ENCODE measurements at regions not wholly inside any gene's neighbourhood (a gene's known extent, or its start where the extent isn't known, plus 50 kb on each side); places are given as distances from the start of the nearest gene placed in this dataset.

DNA sequence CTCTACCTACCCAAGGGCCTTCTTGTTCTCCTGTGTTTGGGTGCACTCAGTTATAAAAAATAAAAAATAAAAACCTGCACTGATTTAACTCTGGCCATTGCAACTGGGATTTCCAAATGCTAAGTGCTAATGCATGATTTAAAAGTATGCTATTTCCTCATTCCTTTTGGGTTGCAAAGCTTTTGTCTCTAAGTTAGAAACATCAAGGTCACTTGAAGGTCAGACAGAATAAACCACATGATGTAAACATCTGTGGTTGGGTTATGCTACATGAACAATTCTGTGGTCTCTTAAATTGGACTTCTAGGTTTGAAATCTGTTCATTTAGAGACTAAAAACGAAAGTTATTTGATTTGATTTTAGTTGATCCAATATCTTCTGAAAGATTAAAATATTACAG is 1547.4 kb upstream of the TENM3 start:
- TF ChIP-seq CTCF (IDR thresholded peaks at IDR 0.05) (no peak), POLR2AphosphoS5 (IDR thresholded peaks at IDR 0.05; ENCODE audit: insufficient read depth in 1 of 2, low read depth in 1 of 2) (no peak)

All from vagina (tissue), 2 donors.